Stimulated activated naive CD8-positive, alpha-beta T cell treated with anti-CD3 and anti-CD28 coated beads, Interleukin-15, Interleukin-2, amounts not matched to agents 100 U/mL and 50 U/mL, for 24 hours (primary cell): ENCODE measurements at regions not wholly inside any gene's neighbourhood (a gene's known extent, or its start where the extent isn't known, plus 50 kb on each side); places are given as distances from the start of the nearest gene placed in this dataset.
"Not testable (repeated sequence)": the region's sequence is repeated elsewhere in the genome, so short reads cannot be mapped to it uniquely, and the experiment has no call there.

Source experiments
- ATAC-seq: fragments of 150-1000 bp; cut with Tn5 transposase; one replicate; pipeline ENCODE4 v1.10.0; 2021
- DNase-seq: peaks from one replicate; pipeline ENCODE4 v3.0.0; 2021

GRCh38 chr6:4253604-4254231, 118.3 kb upstream of the ECI2 start:
- DNase-seq, result no peak
- no peak for ATAC-seq

DNA sequence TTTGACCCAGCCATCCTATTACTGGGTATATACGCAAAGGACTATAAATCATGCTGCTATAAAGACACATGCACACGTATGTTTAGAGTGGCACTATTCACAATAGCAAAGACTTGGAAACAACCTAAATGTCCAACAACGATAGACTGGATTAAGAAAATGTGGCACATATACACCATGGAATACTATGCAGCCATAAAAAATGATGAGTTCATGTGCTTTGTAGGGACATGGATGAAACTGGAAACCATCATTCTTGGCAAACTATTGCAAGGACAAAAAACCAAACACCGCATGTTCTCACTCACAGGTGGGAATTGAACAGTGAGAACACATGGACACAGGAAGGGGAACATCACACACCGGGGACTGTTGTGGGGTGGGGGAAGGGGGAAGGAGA, 117.1 kb upstream of the ECI2 start:
- not testable (repeated sequence) for ATAC-seq, DNase-seq

- no peak for ATAC-seq
- no peak for DNase-seq
Observed at GRCh38 chr6:4250645-4251044, 115.3 kb upstream of the ECI2 start.

DNA sequence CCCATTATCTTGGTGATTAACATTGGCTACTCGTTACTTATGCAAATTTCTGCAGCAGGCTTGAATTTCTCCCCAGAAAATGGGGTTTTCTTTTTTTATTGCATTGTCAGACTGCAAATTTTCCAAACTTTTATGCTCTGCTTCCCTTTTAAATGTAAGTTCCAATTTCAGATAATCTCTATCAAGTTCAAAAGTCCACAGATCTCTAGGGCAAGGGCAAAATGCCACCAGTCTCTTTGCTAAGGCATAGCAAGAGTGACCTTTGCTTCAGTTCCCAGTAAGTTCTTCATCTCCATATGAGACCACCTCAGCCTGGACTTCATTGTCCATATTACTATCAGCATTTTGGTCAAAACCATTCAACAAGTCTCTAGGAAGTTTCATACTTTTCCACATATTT, 108.5 kb upstream of the ECI2 start:
- not testable (repeated sequence) for ATAC-seq, DNase-seq

GRCh38 chr6:4243237-4243636, 107.9 kb upstream of the ECI2 start:
- DNase-seq (no peak), ATAC-seq (no peak)

DNA sequence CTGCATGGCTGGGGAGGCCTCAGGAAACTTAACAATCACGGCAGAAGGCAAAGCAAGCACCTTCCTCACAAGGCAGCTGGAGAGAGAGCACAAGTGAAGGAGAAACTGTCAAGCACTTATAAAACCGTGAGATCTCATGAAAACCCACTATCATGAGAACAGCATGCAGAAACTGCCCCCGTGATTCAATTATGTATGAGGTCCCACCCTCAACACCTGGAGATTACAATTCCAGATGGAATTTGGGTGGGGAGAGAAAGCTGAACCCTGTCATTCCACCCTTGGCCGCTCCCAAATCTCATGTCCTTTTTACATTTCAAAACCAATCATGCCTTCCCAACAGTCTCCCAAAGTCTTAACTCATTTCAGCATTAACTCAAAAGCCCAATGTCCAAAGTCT, 107.2 kb upstream of the ECI2 start:
- no peak for ATAC-seq
- no peak for DNase-seq

DNA sequence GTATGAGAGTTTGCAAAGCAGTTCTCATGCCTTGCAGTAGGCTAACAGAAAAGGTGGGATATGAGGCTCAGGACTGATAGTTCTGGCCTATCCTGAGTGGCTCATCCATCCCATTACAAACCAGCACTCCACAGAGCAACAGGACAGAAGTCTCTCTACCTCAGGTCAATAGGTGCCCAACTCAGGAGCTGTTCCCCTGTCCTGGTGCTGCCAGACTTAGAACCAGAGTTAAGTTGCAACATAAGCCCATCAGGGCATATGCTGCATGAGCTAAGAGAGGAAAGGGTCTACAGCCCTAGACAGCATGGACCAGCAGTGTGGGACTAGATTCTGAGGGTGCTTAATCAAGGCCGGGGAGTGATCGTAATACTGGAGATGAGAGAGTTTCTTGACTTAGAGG, 104.8 kb upstream of the ECI2 start:
- DNase-seq, result no peak
- ATAC-seq, result no peak

DNA sequence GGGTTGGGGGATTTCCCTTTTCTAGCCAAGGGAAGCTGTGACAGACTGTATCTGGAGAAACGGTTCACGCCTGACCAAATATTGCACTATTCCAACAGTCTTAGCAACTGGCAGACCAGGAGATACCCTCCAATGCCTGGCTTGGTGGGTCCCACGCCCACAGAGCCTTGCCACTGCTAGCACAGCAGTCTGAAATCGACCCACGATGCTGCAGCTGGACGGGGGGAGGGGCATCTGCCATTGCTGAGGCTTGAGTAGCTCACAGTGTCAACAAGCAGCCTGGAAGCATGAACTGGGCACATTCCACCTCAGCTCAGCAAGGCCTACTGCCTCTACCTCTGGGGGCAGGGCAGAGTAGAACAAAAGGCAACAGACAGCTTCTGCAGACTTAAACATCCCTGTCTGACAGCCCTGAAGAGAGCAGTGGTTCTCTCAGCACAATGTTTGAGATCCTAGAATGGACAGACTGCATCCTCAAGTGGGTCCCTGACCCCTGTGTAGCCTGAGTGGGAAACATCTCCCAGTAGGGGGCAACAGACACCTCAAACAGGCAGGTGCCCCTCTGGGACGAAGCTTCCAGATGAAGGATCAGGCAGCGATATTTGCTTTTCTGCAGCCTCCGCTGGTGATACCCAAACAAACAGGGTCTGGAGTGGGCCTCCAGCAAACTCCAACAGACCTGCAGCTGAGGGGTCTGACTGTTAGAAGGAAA, 89.9 kb upstream of the ECI2 start:
- ATAC-seq (no peak), DNase-seq (no peak)

- DNase-seq (no peak), ATAC-seq (peak; percentile 69)
Observed at GRCh38 chr6:4224067-4224978, 88.9 kb upstream of the ECI2 start.

GRCh38 chr6:4220558-4220957, 85.2 kb upstream of the ECI2 start:
- ATAC-seq (no peak), DNase-seq (no peak)

- DNase-seq, ATAC-seq: not testable (repeated sequence)
Observed at GRCh38 chr6:4218619-4219317, 83.4 kb upstream of the ECI2 start.

DNA sequence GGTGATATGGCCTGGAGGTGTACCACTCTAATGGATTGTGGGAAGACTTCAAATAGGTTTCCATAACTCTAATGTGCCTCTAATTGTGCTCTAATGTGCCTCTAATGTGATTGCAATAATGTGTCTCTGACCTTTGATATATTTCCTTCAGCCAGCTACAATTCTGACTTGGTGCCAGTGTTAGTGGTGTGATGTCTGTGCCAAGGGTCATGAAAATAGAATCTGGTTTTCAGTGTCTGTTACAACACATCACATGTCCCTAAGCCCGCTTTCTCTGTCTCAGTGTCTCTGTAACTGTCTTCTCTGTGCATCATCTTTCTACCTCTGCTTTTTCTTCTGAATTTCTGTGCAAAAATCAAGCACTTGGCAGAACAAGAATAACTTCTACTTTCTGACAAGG, 77.2 kb upstream of the ECI2 start:
- ATAC-seq (no peak), DNase-seq (no peak)

GRCh38 chr6:4210629-4211419, 75.4 kb upstream of the ECI2 start:
- DNase-seq (peak; percentile 63), ATAC-seq (peak; percentile 69)

- ATAC-seq (no peak), DNase-seq (no peak)
Observed at GRCh38 chr6:4209196-4209595, 73.8 kb upstream of the ECI2 start.

GRCh38 chr6:4208158-4208557, 72.8 kb upstream of the ECI2 start:
- no peak for DNase-seq
- no peak for ATAC-seq

DNA sequence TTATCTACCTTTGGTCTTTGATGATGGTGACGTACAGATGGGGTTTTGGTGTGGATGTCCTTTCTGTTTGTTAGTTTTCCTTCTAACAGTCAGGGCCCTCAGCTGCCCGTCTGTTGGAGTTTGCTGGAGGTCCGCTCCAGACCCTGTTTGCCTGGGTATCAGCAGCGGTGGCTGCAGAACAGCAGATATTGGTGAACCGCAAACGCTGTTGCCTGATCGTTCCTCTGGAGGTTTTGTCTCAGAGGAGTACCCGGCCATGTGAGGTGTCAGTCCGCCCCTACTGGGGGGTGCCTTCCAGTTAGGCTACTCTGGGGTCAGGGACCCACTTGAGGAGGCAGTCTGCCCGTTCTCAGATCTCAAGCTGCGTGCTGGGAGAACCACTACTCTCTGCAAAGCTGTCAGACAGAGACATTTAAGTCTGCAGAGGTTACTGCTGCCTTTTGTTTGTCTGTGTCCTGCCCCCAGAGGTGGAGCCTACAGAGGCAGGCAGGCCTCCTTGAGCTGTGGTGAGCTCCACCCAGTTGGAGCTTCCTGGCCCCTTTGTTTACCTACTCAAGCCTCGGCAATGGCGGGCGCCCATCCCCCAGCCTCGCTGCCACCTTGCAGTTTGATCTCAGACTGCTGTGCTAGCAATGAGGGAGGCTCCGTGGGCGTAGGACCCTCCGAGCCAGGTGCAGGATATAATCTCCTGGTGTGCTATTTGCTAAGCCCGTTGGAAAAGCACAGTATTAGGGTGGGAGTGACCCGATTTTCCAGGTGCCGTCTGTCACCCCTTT, 68.5 kb upstream of the ECI2 start:
- not testable (repeated sequence) for DNase-seq, ATAC-seq

DNA sequence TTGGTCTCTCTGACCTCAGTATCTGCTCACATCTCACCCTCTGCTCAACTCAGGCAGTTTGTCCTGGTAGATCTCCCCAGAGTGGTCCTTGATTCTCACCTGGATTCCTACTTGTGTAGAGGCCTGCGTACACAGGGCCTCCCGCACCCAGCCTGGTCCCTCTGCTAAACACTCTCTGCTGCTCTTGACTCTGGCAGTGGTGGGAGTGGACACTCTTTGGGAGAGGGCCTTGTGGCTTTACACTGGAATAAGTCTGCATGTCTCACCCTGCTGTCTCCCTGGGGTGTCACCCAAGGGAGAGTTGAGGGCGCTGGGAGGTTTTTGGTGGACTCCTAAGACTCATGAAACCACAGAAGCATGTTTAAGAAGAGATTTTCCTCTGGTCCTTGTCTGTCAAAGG, 57.3 kb upstream of the ECI2 start:
- ATAC-seq (no peak), DNase-seq (no peak)

GRCh38 chr6:4192173-4192572, 56.8 kb upstream of the ECI2 start:
- DNase-seq, result no peak
- no peak for ATAC-seq

- no peak for DNase-seq
- no peak for ATAC-seq
Observed at GRCh38 chr6:4191271-4191721, 55.9 kb upstream of the ECI2 start.

- no peak for DNase-seq
- ATAC-seq, result no peak
Observed at GRCh38 chr6:4189249-4189648, 53.9 kb upstream of the ECI2 start.

DNA sequence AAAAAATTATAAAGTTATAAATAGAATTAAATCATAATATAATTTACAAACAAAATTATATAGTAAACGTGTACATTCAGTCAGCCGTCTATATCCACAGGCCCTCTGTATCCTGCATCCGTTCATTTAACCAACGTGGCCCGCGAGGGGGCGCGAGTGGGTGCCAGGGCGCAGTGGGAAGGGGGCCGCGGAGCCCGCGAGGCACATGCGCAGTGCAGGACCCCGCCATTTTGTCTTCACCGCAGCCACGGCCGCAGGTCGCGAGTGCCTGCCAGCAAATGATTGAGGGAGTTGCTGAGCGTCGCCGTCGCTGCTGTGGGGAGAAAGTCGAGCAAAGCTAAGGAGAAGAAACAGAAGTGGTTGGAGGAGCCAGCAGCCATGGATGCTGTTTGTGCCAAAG, 53.4 kb upstream of the ECI2 start:
- ATAC-seq (no peak), DNase-seq (no peak)
